K562 (cell line): ENCODE measurements at regions not wholly inside any gene's neighbourhood (a gene's known extent, or its start where the extent isn't known, plus 50 kb on each side); places are given as distances from the start of the nearest gene placed in this dataset.

ENCODE experiments used
- ATAC-seq: fragments of 200-7000 bp; cut with Tn5 transposase; 3 replicates; pipeline ENCODE4 v1.9.1; 2020; ENCODE audit warnings: moderate library complexity
- BruUV-seq: library from RNA; stranded (reverse); fragments of 400-500 nt; replicated peaks from 2 replicates; lab custom pipeline; 2021; lab: Mats Ljungman, UMichigan
- CTCF ChIA-PET: fragments of 300-600 bp; formaldehyde crosslinking; extraction: SDS; loops from one replicate; lab custom pipeline; 2021; ENCODE audit warnings: low intra/inter-chr PET ratio; lab: Yijun Ruan, JAX
- POLR2A ChIA-PET: fragments of 300-600, 350-650 bp; sonication (Branson Sonifier 250); formaldehyde crosslinking; extraction: SDS; loops from one replicate; lab custom pipeline; 2021; ENCODE audit warnings: antibody characterized with exemption, inconsistent platforms; lab: Yijun Ruan, JAX
- DNase-seq, 4 experiments: peaks; one replicate each; pipeline versions ENCODE4 v3.0.0 to v3.0.0-alpha.2; 2011 to 2018; ENCODE audit warnings: low spot score in 3 of 4, mixed read lengths in 3 of 4; ENCODE audit errors: extremely low read depth in 1 of 4
- FAIRE-seq: peaks from 2 replicates; lab custom pipeline; 2011; peaks lifted over from hg19 to GRCh38; lab: Jason Lieb, UNC
- H2AFZ ChIP-seq: 2 replicates; pipeline ENCODE4 v1.6.0; 2011; ENCODE audit warnings: low read depth, low read length, control low read depth, inconsistent platforms
- H3K27ac ChIP-seq: fragments of 200-600 bp; 3 replicates; pipeline ENCODE4 v1.8.0; 2011; ENCODE audit warnings: low read depth, mild to moderate bottlenecking, control low read depth, inconsistent platforms, low read length, moderate library complexity, mixed read lengths; ENCODE audit errors: extremely low read depth
- H3K27me3 ChIP-seq, 2 experiments: fragments of 300-600 bp in 1 of 2; 2 replicates in 1 of 2; 3 replicates in 1 of 2; pipeline versions ENCODE4 v1.6.0 to v1.8.0; 2011; ENCODE audit warnings: inconsistent platforms in 2 of 2, low read length in 2 of 2, mild to moderate bottlenecking in 1 of 2, mixed read lengths in 1 of 2, moderate library complexity in 1 of 2; ENCODE audit not compliant: control insufficient read depth in 2 of 2, insufficient read depth in 2 of 2
- H3K36me3 ChIP-seq: fragments of 300-600 bp; 3 replicates; pipeline ENCODE4 v1.8.0; 2011; ENCODE audit warnings: mild to moderate bottlenecking, low read length, inconsistent platforms; ENCODE audit not compliant: control insufficient read depth, insufficient read depth
- H3K4me1 ChIP-seq, 2 experiments: fragments of 200-600 bp in 1 of 2; replicated peaks in 1 of 2; 2 replicates in 1 of 2; 3 replicates in 1 of 2; pipeline versions ENCODE4 v1.5.1 to v1.8.0; 2011; ENCODE audit warnings: inconsistent platforms in 2 of 2, low read length in 2 of 2, mild to moderate bottlenecking in 1 of 2, mixed read lengths in 1 of 2, moderate library complexity in 1 of 2; ENCODE audit not compliant: control insufficient read depth in 2 of 2, insufficient read depth in 2 of 2
- H3K4me2 ChIP-seq: 2 replicates; pipeline ENCODE4 v1.6.1; 2011; ENCODE audit warnings: low read length, control low read depth, inconsistent platforms, mixed read lengths; ENCODE audit not compliant: insufficient read depth
- H3K4me3 ChIP-seq: fragments of 200-600 bp; sonication (generic), shearing (Covaris generic); 2 replicates; pipeline ENCODE4 v1.5.1; 2016; ENCODE audit warnings: control low read depth, inconsistent platforms
- H3K79me2 ChIP-seq: fragments of 200-600 bp; 3 replicates; pipeline ENCODE4 v1.8.0; 2011; ENCODE audit warnings: low read length, inconsistent platforms; ENCODE audit not compliant: control insufficient read depth, insufficient read depth
- H3K9ac ChIP-seq, 2 experiments: 2 replicates each; pipeline versions ENCODE4 v1.6.0 to v1.6.1; 2011; ENCODE audit warnings: low read depth in 2 of 2, low read length in 2 of 2, control low read depth in 1 of 2, inconsistent platforms in 1 of 2, mild to moderate bottlenecking in 1 of 2, mixed read lengths in 1 of 2; ENCODE audit not compliant: insufficient read depth in 1 of 2
- H3K9me1 ChIP-seq: one replicate; pipeline ENCODE4 v1.6.0; 2011; ENCODE audit warnings: inconsistent platforms, mild to moderate bottlenecking, low read length, moderate library complexity; ENCODE audit not compliant: control insufficient read depth, insufficient read depth
- H3K9me3 ChIP-seq: replicated peaks from 2 replicates; pipeline ENCODE4 v1.5.1; 2011; ENCODE audit warnings: low read depth, low read length, inconsistent platforms; ENCODE audit not compliant: control insufficient read depth, insufficient read depth
- H4K20me1 ChIP-seq: replicated peaks from 2 replicates; pipeline ENCODE4 v1.6.1; 2011; ENCODE audit warnings: low read length, inconsistent platforms, mixed read lengths; ENCODE audit not compliant: control insufficient read depth, insufficient read depth
- CBFA2T2 ChIP-seq: fragments of 450-650 bp; conservative IDR thresholded peaks from 2 replicates; pipeline ENCODE4 v1.6.1; 2017; ENCODE audit warnings: mild to moderate bottlenecking
- ELK3 ChIP-seq: fragments of 450-650 bp; formaldehyde crosslinking; IDR thresholded peaks from 2 replicates; pipeline ENCODE4 v1.4.0; 2020; ENCODE audit warnings: mild to moderate bottlenecking
- ESRRA ChIP-seq: fragments of 450-650 bp; IDR thresholded peaks from 2 replicates; pipeline ENCODE4 v1.6.1; 2014; ENCODE audit warnings: low read depth, mild to moderate bottlenecking, moderate library complexity, borderline replicate concordance
- MTF1 ChIP-seq: fragments of 250-450 bp; sonication (Bioruptor Pico); IDR thresholded peaks from 2 replicates; pipeline ENCODE4 v1.9.0; 2021; ENCODE audit warnings: moderate library complexity, mild to moderate bottlenecking, inconsistent platforms, borderline replicate concordance
- ZBTB12 ChIP-seq: fragments of 250-450 bp; sonication (Bioruptor Pico); IDR thresholded peaks from 2 replicates; pipeline ENCODE4 v1.4.0; 2020
- ZNF609 ChIP-seq: sonication (generic); formaldehyde crosslinking; IDR thresholded peaks from 2 replicates; pipeline ENCODE4 v1.8.1; 2023; ENCODE audit warnings: missing genetic modification reagents, mild to moderate bottlenecking, borderline replicate concordance
- WGBS: fragments of 100-300 bp; shearing (Covaris generic); methylation state at CpG from one replicate; pipeline ENCODE4 v1.1.6; 2016; ENCODE audit warnings: low coverage, mixed read lengths; ENCODE audit not compliant: insufficient coverage; ENCODE audit errors: missing lambda C conversion rate; 5-methylcytosine and 5-hydroxymethylcytosine counted together
- in situ Hi-C: fragments of 300-500 bp; cut with MboI; formaldehyde crosslinking; loops from 4 replicates; pipeline ENCODE4 v1.15.0; 2018; ENCODE audit warnings: inconsistent platforms, mixed read lengths
- intact Hi-C: fragments of 100-400 bp; cut with micrococcal nuclease; formaldehyde crosslinking; loops from 2 replicates; pipeline ENCODE4 v1.14.2; 2022

GRCh38 chr10:3396116-3396515 is 223.5 kb upstream of the PITRM1 start (continued):
- no peak for TF ChIP-seq ZNF609 (CRISPR knock-in tag)

- no peaks in the 10 kb centered on the region for H3K9me3 ChIP-seq
- H3K36me3 ChIP-seq = no peaks in the 10 kb centered on the region
- H3K27me3 ChIP-seq = peaks cover 0 to 15% of the 10 kb centered on the region in 2 experiments; a peak in 3 of 5 replicates
- H2AFZ ChIP-seq = no peak overlapping the region
- intact Hi-C loops (no loop called here), in situ Hi-C loops (no loop called here)
- ChIA-PET CTCF (no interaction called here), POLR2A (no interaction called here)
- H3K9ac ChIP-seq = no peak overlapping the region
- BruUV-seq = no TSS peak
- H3K4me2 ChIP-seq = no peak overlapping the region
- no peak overlapping the region for H3K4me3 ChIP-seq
- H3K27ac ChIP-seq = no peak overlapping the region
- H3K4me1 ChIP-seq = peaks cover 0 to 5% of the 10 kb centered on the region in 2 experiments; a peak in 1 of 5 replicates
- H3K79me2 ChIP-seq = no peaks in the 10 kb centered on the region
- H4K20me1 ChIP-seq = no peaks in the 10 kb centered on the region
- TF ChIP-seq MTF1 (CRISPR knock-in tag) = no peak
- no peak for TF ChIP-seq ZBTB12 (CRISPR knock-in tag)
- TF ChIP-seq CBFA2T2 = no peak
- no peak for TF ChIP-seq ESRRA
- no peak for TF ChIP-seq ELK3 (CRISPR knock-in tag)
- no peak for ATAC-seq
- DNase-seq = no peak
- no peak for FAIRE-seq
- WGBS = 13% methylated on average over 6 of the region's 6 CpGs
- H3K9me1 ChIP-seq = no peaks in the 10 kb centered on the region
Measured at GRCh38 chr10:3395458-3395861, 222.9 kb upstream of the PITRM1 start.
